ENCODE measurements at regions not wholly inside any gene's neighbourhood (a gene's known extent, or its start where the extent isn't known, plus 50 kb on each side); places are given as distances from the start of the nearest gene placed in this dataset.
A peak's percentile ranks its signal among the peaks of the same experiment; 100 is the strongest.

GRCh38 chr4:57270346-57270745 is 160.2 kb upstream of the IGFBP7 start:
- H3K4me3 ChIP-seq: no peak overlapping the region
- no peaks in the 10 kb centered on the region for H3K9me3 ChIP-seq
- no peaks in the 10 kb centered on the region for H3K27me3 ChIP-seq
- no peak overlapping the region for H3K27ac ChIP-seq
- no peak for FAIRE-seq
- H3K36me3 ChIP-seq: no peaks in the 10 kb centered on the region
- DNase-seq: no peak
- intact Hi-C loops (cut with DNase I): no loop called here
- TF ChIP-seq CTCF (IDR thresholded peaks at IDR 0.05): no peak
- H3K4me1 ChIP-seq: no peaks in the 10 kb centered on the region
- WGBS, 2 donors: 32 to 41% methylated on average over 7 of the region's 7 CpGs
- peak in 2 of 4 donors; percentile 25 to 30 for ATAC-seq

- H3K4me1 ChIP-seq: no peaks in the 10 kb centered on the region
- no peaks in the 10 kb centered on the region for H3K36me3 ChIP-seq
- FAIRE-seq (no peak), DNase-seq (no peak), ATAC-seq (no peak)
- no peaks in the 10 kb centered on the region for H3K9me3 ChIP-seq
- intact Hi-C loops (cut with DNase I): no loop called here
- no peaks in the 10 kb centered on the region for H3K27me3 ChIP-seq
- TF ChIP-seq CTCF (IDR thresholded peaks at IDR 0.05): no peak
- H3K27ac ChIP-seq: no peak overlapping the region
- 43 to 46% methylated on average over 6 of the region's 6 CpGs for whole genome bisulfite sequencing, 2 donors
- no peak overlapping the region for H3K4me3 ChIP-seq
These were observed 155.8 kb upstream of the IGFBP7 start for GRCh38 chr4:57265831-57266582.

- Histone ChIP-seq H3K36me3 (no peaks in the 10 kb centered on the region), H3K27ac (no peak overlapping the region), H3K4me1 (no peaks in the 10 kb centered on the region), H3K9me3 (no peaks in the 10 kb centered on the region), H3K27me3 (no peaks in the 10 kb centered on the region), H3K4me3 (no peak overlapping the region)
- intact Hi-C loops (cut with DNase I): no loop called here
- no peak for TF ChIP-seq CTCF (IDR thresholded peaks at IDR 0.05)
- ATAC-seq (no peak), DNase-seq (no peak), FAIRE-seq (no peak)
These were observed 144.6 kb upstream of the IGFBP7 start for GRCh38 chr4:57254754-57255153.

- 11 to 16% methylated on average over 1 of the region's 1 CpG for WGBS, 2 donors
- intact Hi-C loops (cut with DNase I): no loop called here
- Histone ChIP-seq H3K27ac (no peak overlapping the region), H3K27me3 (no peaks in the 10 kb centered on the region), H3K4me1 (no peaks in the 10 kb centered on the region), H3K9me3 (no peaks in the 10 kb centered on the region), H3K36me3 (no peaks in the 10 kb centered on the region), H3K4me3 (no peak overlapping the region)
- ATAC-seq (no peak), FAIRE-seq (no peak), DNase-seq (no peak)
- TF ChIP-seq CTCF (IDR thresholded peaks at IDR 0.05): no peak
These were observed 138.9 kb upstream of the IGFBP7 start for GRCh38 chr4:57249083-57249482.

- H3K9me3 ChIP-seq: no peaks in the 10 kb centered on the region
- no peak overlapping the region for H3K27ac ChIP-seq
- intact Hi-C loops (cut with DNase I): no loop called here
- H3K36me3 ChIP-seq: no peaks in the 10 kb centered on the region
- no peaks in the 10 kb centered on the region for H3K27me3 ChIP-seq
- WGBS, 2 donors: 75 to 82% methylated on average over 2 of the region's 2 CpGs
- DNase-seq (no peak), FAIRE-seq (no peak), ATAC-seq (no peak)
- H3K4me1 ChIP-seq: no peaks in the 10 kb centered on the region
- H3K4me3 ChIP-seq: no peak overlapping the region
- no peak for TF ChIP-seq CTCF (IDR thresholded peaks at IDR 0.05)
These were observed 132.9 kb upstream of the IGFBP7 start for GRCh38 chr4:57243076-57243475.

Data from pancreas (tissue), 10 donors.